GM12875 (cell line): ENCODE measurements at regions not wholly inside any gene's neighbourhood (a gene's known extent, or its start where the extent isn't known, plus 50 kb on each side); places are given as distances from the start of the nearest gene placed in this dataset.

Experiments used
- H3K4me3 ChIP-seq: one replicate; pipeline ENCODE4 v1.5.1; 2011; ENCODE audit warnings: low read depth, low read length, control low read depth
- CTCF ChIP-seq: IDR thresholded peaks from 2 replicates; pipeline ENCODE4 v1.5.1; 2011; ENCODE audit warnings: low read depth, mild to moderate bottlenecking, control low read depth, inconsistent platforms, low read length, moderate library complexity, borderline replicate concordance; ENCODE audit not compliant: insufficient read depth

GRCh38 chr5:89346573-89346972 is 463.6 kb upstream of the MEF2C start:
- no peak overlapping the region for H3K4me3 ChIP-seq
- TF ChIP-seq CTCF: no peak

- no peak overlapping the region for H3K4me3 ChIP-seq
- no peak for TF ChIP-seq CTCF
Measured at GRCh38 chr5:89343666-89344065, 460.7 kb upstream of the MEF2C start.

GRCh38 chr5:89342106-89342876 is 459.3 kb upstream of the MEF2C start:
- no peak overlapping the region for H3K4me3 ChIP-seq
- no peak for TF ChIP-seq CTCF

GRCh38 chr5:89338935-89339334 is 456.0 kb upstream of the MEF2C start:
- TF ChIP-seq CTCF: no peak
- H3K4me3 ChIP-seq: no peak overlapping the region

- H3K4me3 ChIP-seq: no peak overlapping the region
- no peak for TF ChIP-seq CTCF
Measured at GRCh38 chr5:89336111-89336510, 453.1 kb upstream of the MEF2C start.

GRCh38 chr5:89330140-89330539 is 447.2 kb upstream of the MEF2C start:
- no peak for TF ChIP-seq CTCF

GRCh38 chr5:89327608-89328007 is 444.6 kb upstream of the MEF2C start:
- no peak for TF ChIP-seq CTCF
- no peak overlapping the region for H3K4me3 ChIP-seq

More at GRCh38 chr5:89330140-89330539, 447.2 kb upstream of the MEF2C start:
- H3K4me3 ChIP-seq: no peak overlapping the region
